H9 (cell line): ENCODE measurements at regions not wholly inside any gene's neighbourhood (a gene's known extent, or its start where the extent isn't known, plus 50 kb on each side); places are given as distances from the start of the nearest gene placed in this dataset.

Experiments
- DNase-seq: peaks from one replicate; pipeline ENCODE4 v3.0.0-alpha.2; 2017
- H2AFZ ChIP-seq: one replicate; pipeline ENCODE4 v1.6.1; 2013; ENCODE audit warnings: mild to moderate bottlenecking, low read length, control low read depth, moderate library complexity
- H2AK5ac ChIP-seq: 2 replicates; pipeline ENCODE4 v1.6.1; 2013; ENCODE audit warnings: low read length, control low read depth, mixed read lengths; ENCODE audit not compliant: insufficient read length
- H2BK120ac ChIP-seq: one replicate; pipeline ENCODE4 v1.6.1; 2013; ENCODE audit warnings: low read depth, mild to moderate bottlenecking, low read length, control low read depth, inconsistent platforms; ENCODE audit not compliant: poor library complexity, severe bottlenecking
- H2BK12ac ChIP-seq: 2 replicates; pipeline ENCODE4 v1.6.1; 2013; ENCODE audit warnings: low read length, control low read depth, mixed read lengths, low read depth; ENCODE audit not compliant: insufficient read length
- H2BK15ac ChIP-seq: 2 replicates; pipeline ENCODE4 v1.6.1; 2013; ENCODE audit warnings: low read depth, low read length, control low read depth
- H2BK20ac ChIP-seq: one replicate; pipeline ENCODE4 v1.6.1; 2013; ENCODE audit warnings: low read depth, mild to moderate bottlenecking, low read length, control low read depth, inconsistent platforms; ENCODE audit not compliant: poor library complexity, severe bottlenecking
- H2BK5ac ChIP-seq: 2 replicates; pipeline ENCODE4 v1.6.1; 2013; ENCODE audit warnings: low read length, control low read depth, mixed read lengths; ENCODE audit not compliant: insufficient read length
- H3K14ac ChIP-seq: 2 replicates; pipeline ENCODE4 v1.6.1; 2013; ENCODE audit warnings: low read length, control low read depth; ENCODE audit not compliant: insufficient read depth
- H3K18ac ChIP-seq: 2 replicates; pipeline ENCODE4 v1.6.1; 2013; ENCODE audit warnings: low read depth, mild to moderate bottlenecking, mixed read lengths, low read length, control low read depth; ENCODE audit not compliant: insufficient read length
- H3K23ac ChIP-seq: 2 replicates; pipeline ENCODE4 v1.6.1; 2013; ENCODE audit warnings: low read length, control low read depth, mixed read lengths, low read depth; ENCODE audit not compliant: insufficient read length
- H3K23me2 ChIP-seq: 2 replicates; pipeline ENCODE4 v1.6.1; 2013; ENCODE audit warnings: low read depth, mild to moderate bottlenecking, mixed read lengths, low read length, control low read depth; ENCODE audit not compliant: insufficient read length, poor library complexity, severe bottlenecking
- H3K27ac ChIP-seq: 2 replicates; pipeline ENCODE4 v1.5.1; 2013; ENCODE audit warnings: low read length, control low read depth, mixed read lengths, low read depth; ENCODE audit not compliant: insufficient read length
- H3K27me3 ChIP-seq: 2 replicates; pipeline ENCODE4 v1.6.1; 2013; ENCODE audit warnings: low read length, control low read depth, inconsistent platforms; ENCODE audit not compliant: insufficient read depth
- H3K4ac ChIP-seq: 2 replicates; pipeline ENCODE4 v1.6.1; 2013; ENCODE audit warnings: low read depth, mild to moderate bottlenecking, control low read depth, inconsistent platforms, low read length, moderate library complexity
- H3K4me1 ChIP-seq: 2 replicates; pipeline ENCODE4 v1.6.1; 2013; ENCODE audit warnings: low read length, control low read depth, inconsistent platforms; ENCODE audit not compliant: insufficient read depth
- H3K4me2 ChIP-seq: 2 replicates; pipeline ENCODE4 v1.6.1; 2013; ENCODE audit warnings: low read length, control low read depth, mixed read lengths; ENCODE audit not compliant: insufficient read length, insufficient read depth
- H3K56ac ChIP-seq: 2 replicates; pipeline ENCODE4 v1.6.1; 2013; ENCODE audit warnings: low read depth, mild to moderate bottlenecking, mixed read lengths, low read length, control low read depth; ENCODE audit not compliant: insufficient read length
- H3K79me1 ChIP-seq: 2 replicates; pipeline ENCODE4 v1.6.1; 2013; ENCODE audit warnings: low read depth, mild to moderate bottlenecking, moderate library complexity, low read length, control low read depth, inconsistent platforms; ENCODE audit not compliant: insufficient read depth, poor library complexity, severe bottlenecking
- H3K79me2 ChIP-seq: 2 replicates; pipeline ENCODE4 v1.6.1; 2013; ENCODE audit warnings: low read length, control low read depth, inconsistent platforms; ENCODE audit not compliant: insufficient read depth
- H3K9ac ChIP-seq: 2 replicates; pipeline ENCODE4 v1.6.1; 2013; ENCODE audit warnings: low read length, control low read depth, mixed read lengths; ENCODE audit not compliant: insufficient read length; ENCODE audit errors: extremely low read depth
- H3K9me3 ChIP-seq: one replicate; pipeline ENCODE4 v1.6.1; 2013; ENCODE audit warnings: low read depth, low read length, inconsistent platforms; ENCODE audit not compliant: control insufficient read depth
- H3T11ph ChIP-seq: one replicate; pipeline ENCODE4 v1.6.1; 2013; ENCODE audit warnings: mild to moderate bottlenecking, low read length, control low read depth, inconsistent platforms
- H4K20me1 ChIP-seq: one replicate; pipeline ENCODE4 v1.6.1; 2013; ENCODE audit not compliant: control insufficient read depth, insufficient read length, insufficient read depth
- H4K5ac ChIP-seq: 2 replicates; pipeline ENCODE4 v1.6.1; 2013; ENCODE audit warnings: low read depth, mild to moderate bottlenecking, mixed read lengths, low read length, control low read depth; ENCODE audit not compliant: insufficient read length
- H4K8ac ChIP-seq: replicated peaks from 2 replicates; pipeline ENCODE4 v1.6.1; 2013; ENCODE audit warnings: low read length, control low read depth, mixed read lengths, low read depth; ENCODE audit not compliant: insufficient read length
- H4K91ac ChIP-seq: 2 replicates; pipeline ENCODE4 v1.6.1; 2013; ENCODE audit warnings: low read depth, mild to moderate bottlenecking, moderate library complexity, mixed read lengths, low read length, control low read depth; ENCODE audit not compliant: insufficient read length
- H3K27ac Mint-ChIP-seq, 3 experiments: 2 replicates in 2 of 3; 3 replicates in 1 of 3; pipeline ENCODE4 v1.8.0; 2020 to 2021; ENCODE audit warnings: mixed read lengths in 3 of 3, mild to moderate bottlenecking in 1 of 3, moderate library complexity in 1 of 3
- H3K27me3 Mint-ChIP-seq: 2 replicates; pipeline ENCODE4 v1.8.0; 2021; ENCODE audit warnings: low read depth, mild to moderate bottlenecking, moderate library complexity, mixed read lengths
- H3K36me3 Mint-ChIP-seq, 3 experiments: 2 replicates in 2 of 3; 3 replicates in 1 of 3; pipeline ENCODE4 v1.8.0; 2020 to 2021; ENCODE audit warnings: low read depth in 3 of 3, mixed read lengths in 3 of 3; ENCODE audit not compliant: insufficient read depth in 1 of 3
- H3K4me1 Mint-ChIP-seq, 2 experiments: 2 replicates each; pipeline ENCODE4 v1.8.0; 2020; ENCODE audit warnings: mixed read lengths in 2 of 2
- H3K4me3 Mint-ChIP-seq, 2 experiments: 2 replicates in 1 of 2; 3 replicates in 1 of 2; pipeline ENCODE4 v1.8.0; 2020 to 2021; ENCODE audit warnings: mild to moderate bottlenecking in 2 of 2, mixed read lengths in 2 of 2, moderate library complexity in 1 of 2
- H3K9me3 Mint-ChIP-seq, 2 experiments: 2 replicates in 1 of 2; 3 replicates in 1 of 2; pipeline ENCODE4 v1.8.0; 2020; ENCODE audit warnings: mild to moderate bottlenecking in 2 of 2, mixed read lengths in 2 of 2, moderate library complexity in 1 of 2
- CTCF ChIP-seq: fragments of 200-600 bp; sonication (generic); conservative IDR thresholded peaks from 3 replicates; pipeline ENCODE4 v1.8.0; 2021; ENCODE audit warnings: antibody characterized with exemption, mild to moderate bottlenecking
- WGBS: extraction: QIAGEN DNeasy Blood & Tissue Kit; methylation state at CpG from one replicate; pipeline ENCODE4 v1.1.7; 2013; ENCODE audit warnings: missing lambda C conversion rate, low lambda C conversion rate, mixed read lengths; ENCODE audit not compliant: insufficient read length; ENCODE audit errors: extremely low coverage; 5-methylcytosine and 5-hydroxymethylcytosine counted together

DNA sequence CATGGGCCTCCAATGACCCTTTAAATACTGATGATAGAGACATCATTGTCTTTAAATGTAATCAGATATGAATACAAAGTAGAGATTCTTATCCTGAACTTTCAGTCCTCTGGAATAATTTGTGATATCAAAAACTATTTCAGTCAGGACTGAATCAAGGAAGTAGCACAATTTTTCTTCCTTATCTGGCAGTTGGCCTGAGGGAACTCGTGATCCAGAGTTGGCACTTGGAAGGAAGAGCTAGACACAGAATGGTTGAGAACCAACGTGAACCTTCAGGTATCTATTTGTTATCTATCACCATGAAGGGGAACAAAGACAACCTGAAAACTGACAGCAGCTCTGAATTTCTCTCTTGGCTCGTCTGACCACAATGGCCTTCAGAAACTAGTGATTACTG is 269.3 kb downstream of the PRDM9 start:
- H3K36me3 Mint-ChIP-seq: no peaks in the 10 kb centered on the region
- Histone ChIP-seq H3K4me2 (no peak overlapping the region), H2BK5ac (no peak overlapping the region), H3K79me1 (no peaks in the 10 kb centered on the region), H3K27me3 (no peaks in the 10 kb centered on the region), H3K18ac (no peak overlapping the region), H4K91ac (no peak overlapping the region), H3K9me3 (no peaks in the 10 kb centered on the region), H3K14ac (no peak overlapping the region), H3T11ph (no peak overlapping the region), H4K8ac (no peak overlapping the region), H2BK120ac (no peak overlapping the region), H2AFZ (no peak overlapping the region), H3K56ac (no peak overlapping the region), H2AK5ac (no peak overlapping the region), H3K4me1 (no peaks in the 10 kb centered on the region), H3K9ac (no peak overlapping the region), H4K5ac (no peak overlapping the region), H2BK12ac (no peak overlapping the region), H3K23me2 (no peaks in the 10 kb centered on the region), H4K20me1 (no peaks in the 10 kb centered on the region), H2BK15ac (no peak overlapping the region), H3K27ac (no peak overlapping the region), H2BK20ac (no peak overlapping the region), H3K4ac (no peak overlapping the region), H3K79me2 (no peaks in the 10 kb centered on the region), H3K23ac (no peak overlapping the region)
- no peak overlapping the region for H3K27ac Mint-ChIP-seq
- no peak for TF ChIP-seq CTCF
- H3K4me1 Mint-ChIP-seq: peaks cover 5 to 9% of the 10 kb centered on the region in 2 experiments
- H3K9me3 Mint-ChIP-seq: no peaks in the 10 kb centered on the region
- no peak for DNase-seq
- no peaks in the 10 kb centered on the region for H3K27me3 Mint-ChIP-seq
- no peak overlapping the region for H3K4me3 Mint-ChIP-seq
- WGBS: no CpG with 5 or more reads among the region's 3 CpGs
